GM10266 (cell line): ENCODE measurements at regions not wholly inside any gene's neighbourhood (a gene's known extent, or its start where the extent isn't known, plus 50 kb on each side); places are given as distances from the start of the nearest gene placed in this dataset.

Experiments used
- DNase-seq: peaks from one replicate; pipeline ENCODE4 v3.0.0; 2012; ENCODE audit errors: extremely low spot score
- TF ChIP-seq, protein P1 (sequence below): IDR thresholded peaks from 2 replicates; pipeline ENCODE4 v1.5.1; 2012; ENCODE audit warnings: mild to moderate bottlenecking, low read depth; ENCODE audit not compliant: control insufficient read depth, insufficient read depth; ENCODE audit errors: missing control alignments

DNA sequence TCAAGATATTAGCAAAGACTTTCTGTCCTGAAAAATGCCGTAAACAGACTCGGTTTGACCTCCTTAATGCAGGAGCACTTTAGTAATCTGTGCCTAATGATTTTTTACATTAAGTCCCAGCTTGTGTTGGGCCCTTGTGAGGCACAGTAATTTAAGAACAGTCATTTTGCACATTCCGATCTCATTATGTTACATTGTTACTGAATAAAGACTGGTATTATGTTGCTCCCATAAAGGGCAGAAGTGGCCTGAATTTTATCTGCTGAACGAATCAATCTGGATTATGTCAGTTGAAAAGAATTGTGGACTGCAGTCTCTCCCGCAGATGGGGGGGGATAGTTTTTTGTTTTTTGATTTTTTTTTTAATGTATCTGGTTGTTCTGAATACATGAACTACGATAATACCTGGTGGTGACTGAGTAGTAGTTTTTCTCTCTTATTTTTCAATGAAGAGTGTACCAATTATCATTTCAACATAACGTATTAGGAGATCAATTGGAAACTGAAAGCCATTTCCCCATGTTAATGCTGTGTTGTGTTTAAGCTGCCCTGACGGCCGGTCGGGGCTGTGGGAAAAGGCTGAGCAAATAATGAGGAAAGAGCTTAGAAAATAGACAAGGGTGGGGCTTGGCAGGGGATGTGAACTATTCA, 290.2 kb downstream of the ZNF536 start:
- no peak for DNase-seq
- TF ChIP-seq, protein P1, sequence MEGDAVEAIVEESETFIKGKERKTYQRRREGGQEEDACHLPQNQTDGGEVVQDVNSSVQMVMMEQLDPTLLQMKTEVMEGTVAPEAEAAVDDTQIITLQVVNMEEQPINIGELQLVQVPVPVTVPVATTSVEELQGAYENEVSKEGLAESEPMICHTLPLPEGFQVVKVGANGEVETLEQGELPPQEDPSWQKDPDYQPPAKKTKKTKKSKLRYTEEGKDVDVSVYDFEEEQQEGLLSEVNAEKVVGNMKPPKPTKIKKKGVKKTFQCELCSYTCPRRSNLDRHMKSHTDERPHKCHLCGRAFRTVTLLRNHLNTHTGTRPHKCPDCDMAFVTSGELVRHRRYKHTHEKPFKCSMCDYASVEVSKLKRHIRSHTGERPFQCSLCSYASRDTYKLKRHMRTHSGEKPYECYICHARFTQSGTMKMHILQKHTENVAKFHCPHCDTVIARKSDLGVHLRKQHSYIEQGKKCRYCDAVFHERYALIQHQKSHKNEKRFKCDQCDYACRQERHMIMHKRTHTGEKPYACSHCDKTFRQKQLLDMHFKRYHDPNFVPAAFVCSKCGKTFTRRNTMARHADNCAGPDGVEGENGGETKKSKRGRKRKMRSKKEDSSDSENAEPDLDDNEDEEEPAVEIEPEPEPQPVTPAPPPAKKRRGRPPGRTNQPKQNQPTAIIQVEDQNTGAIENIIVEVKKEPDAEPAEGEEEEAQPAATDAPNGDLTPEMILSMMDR = no peak

- no peak for DNase-seq
- TF ChIP-seq, protein P1 = no peak
These were observed 287.5 kb downstream of the ZNF536 start for GRCh38 chr19:30659638-30660037.

- TF ChIP-seq, protein P1 = no peak
These were observed 284.4 kb downstream of the ZNF536 start for GRCh38 chr19:30656520-30657100.

GRCh38 chr19:30653646-30654386, 281.6 kb downstream of the ZNF536 start:
- TF ChIP-seq, protein P1 = no peak

More at GRCh38 chr19:30656520-30657100, 284.4 kb downstream of the ZNF536 start:
- no peak for DNase-seq

DNA sequence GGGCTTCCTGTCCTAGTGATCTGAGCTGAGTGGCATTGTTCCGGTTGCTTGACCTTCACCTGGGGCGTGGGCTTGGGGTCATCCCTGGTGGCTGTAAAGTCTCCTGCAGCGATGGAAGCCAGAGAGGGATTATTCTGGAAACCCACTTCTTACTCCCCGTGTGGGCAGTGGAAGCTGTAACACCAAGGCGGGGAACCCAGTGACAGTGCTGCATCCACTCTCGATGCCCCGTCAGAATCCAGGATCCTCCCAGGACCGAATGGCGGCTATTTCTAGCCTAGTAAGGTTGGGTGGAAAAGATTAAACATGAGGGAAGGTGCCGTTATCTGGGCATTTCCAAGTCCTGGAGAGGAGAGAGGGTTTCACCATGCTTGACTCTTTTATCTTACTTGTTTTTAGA, 280.6 kb downstream of the ZNF536 start:
- TF ChIP-seq, protein P1 = no peak

More at GRCh38 chr19:30653646-30654386, 281.6 kb downstream of the ZNF536 start:
- DNase-seq = no peak

GRCh38 chr19:30651691-30652090, 279.5 kb downstream of the ZNF536 start:
- DNase-seq = no peak
- TF ChIP-seq, protein P1 = no peak

More for the DNA sequence above, 280.6 kb downstream of the ZNF536 start:
- no peak for DNase-seq
